Bronchial epithelial cell (primary cell): ENCODE measurements at regions not wholly inside any gene's neighbourhood (a gene's known extent, or its start where the extent isn't known, plus 50 kb on each side); places are given as distances from the start of the nearest gene placed in this dataset.

Experiments used
- DNase-seq: peaks from one replicate; pipeline ENCODE4 v3.0.0-alpha.2; 2010; ENCODE audit warnings: low read depth
- FAIRE-seq: peaks from 2 replicates; lab custom pipeline; 2011; peaks lifted over from hg19 to GRCh38; lab: Jason Lieb, UNC
- H3K27me3 ChIP-seq: 2 replicates; pipeline ENCODE4 v1.5.1; 2011; ENCODE audit warnings: low read length; ENCODE audit not compliant: control insufficient read depth, insufficient read depth
- H3K36me3 ChIP-seq: 2 replicates; pipeline ENCODE4 v1.5.1; 2011; ENCODE audit warnings: low read length; ENCODE audit not compliant: control insufficient read depth, insufficient read depth
- H3K4me3 ChIP-seq: 2 replicates; pipeline ENCODE4 v1.5.1; 2011; ENCODE audit warnings: mild to moderate bottlenecking, low read depth, low read length, control low read depth
- TF ChIP-seq, protein P1 (sequence below): IDR thresholded peaks from 2 replicates; pipeline ENCODE4 v1.5.1; 2011; ENCODE audit warnings: mild to moderate bottlenecking, moderate library complexity, low read length, control low read depth, inconsistent platforms; ENCODE audit not compliant: insufficient read depth, severe bottlenecking

DNA sequence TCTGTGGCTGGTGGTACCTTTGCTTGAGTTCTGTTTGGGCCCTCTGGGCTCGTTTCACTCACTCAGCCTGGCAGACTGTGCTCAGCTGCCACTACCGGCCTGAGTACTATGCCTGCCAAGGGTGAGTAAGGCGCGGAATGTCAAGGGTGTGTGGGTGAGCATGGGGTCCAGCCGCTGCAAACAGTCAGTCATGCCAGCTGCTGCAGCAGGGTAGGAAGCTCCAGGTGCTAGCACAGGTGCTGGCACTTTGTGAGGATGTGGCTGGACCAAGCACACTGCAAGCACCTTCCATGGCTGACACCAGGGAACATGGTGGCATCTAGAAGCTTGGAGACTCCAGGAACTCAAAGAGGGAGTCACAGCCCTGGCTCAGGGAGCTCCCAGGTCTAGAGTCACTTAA lies 368.6 kb upstream of the ACO1 start:
- TF ChIP-seq, protein P1, sequence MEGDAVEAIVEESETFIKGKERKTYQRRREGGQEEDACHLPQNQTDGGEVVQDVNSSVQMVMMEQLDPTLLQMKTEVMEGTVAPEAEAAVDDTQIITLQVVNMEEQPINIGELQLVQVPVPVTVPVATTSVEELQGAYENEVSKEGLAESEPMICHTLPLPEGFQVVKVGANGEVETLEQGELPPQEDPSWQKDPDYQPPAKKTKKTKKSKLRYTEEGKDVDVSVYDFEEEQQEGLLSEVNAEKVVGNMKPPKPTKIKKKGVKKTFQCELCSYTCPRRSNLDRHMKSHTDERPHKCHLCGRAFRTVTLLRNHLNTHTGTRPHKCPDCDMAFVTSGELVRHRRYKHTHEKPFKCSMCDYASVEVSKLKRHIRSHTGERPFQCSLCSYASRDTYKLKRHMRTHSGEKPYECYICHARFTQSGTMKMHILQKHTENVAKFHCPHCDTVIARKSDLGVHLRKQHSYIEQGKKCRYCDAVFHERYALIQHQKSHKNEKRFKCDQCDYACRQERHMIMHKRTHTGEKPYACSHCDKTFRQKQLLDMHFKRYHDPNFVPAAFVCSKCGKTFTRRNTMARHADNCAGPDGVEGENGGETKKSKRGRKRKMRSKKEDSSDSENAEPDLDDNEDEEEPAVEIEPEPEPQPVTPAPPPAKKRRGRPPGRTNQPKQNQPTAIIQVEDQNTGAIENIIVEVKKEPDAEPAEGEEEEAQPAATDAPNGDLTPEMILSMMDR, result no peak
- FAIRE-seq (no peak), DNase-seq (no peak)
- Histone ChIP-seq H3K4me3 (no peak overlapping the region), H3K36me3 (no peaks in the 10 kb centered on the region), H3K27me3 (no peaks in the 10 kb centered on the region)

DNA sequence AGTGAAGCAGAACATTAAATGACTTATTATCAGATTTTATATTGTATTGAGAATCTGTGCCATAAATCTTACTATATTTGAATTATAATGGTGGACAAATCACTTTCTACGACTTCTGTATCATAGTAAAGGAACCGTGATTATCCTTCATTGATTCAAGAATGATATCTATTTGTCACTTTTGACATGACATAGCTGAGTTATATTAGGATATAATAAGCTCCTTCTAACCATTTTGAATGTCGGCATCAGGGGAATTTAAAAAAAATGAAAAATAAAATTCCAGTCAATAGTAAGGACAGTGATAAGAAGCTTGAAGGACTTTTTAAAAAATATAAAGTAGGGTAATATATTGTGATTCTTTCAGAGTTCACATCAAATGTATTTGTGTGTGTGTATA lies 338.9 kb upstream of the ACO1 start:
- Histone ChIP-seq H3K27me3 (no peaks in the 10 kb centered on the region), H3K36me3 (no peaks in the 10 kb centered on the region), H3K4me3 (no peak overlapping the region)
- FAIRE-seq, result no peak
- no peak for DNase-seq
- TF ChIP-seq, protein P1, result no peak

DNA sequence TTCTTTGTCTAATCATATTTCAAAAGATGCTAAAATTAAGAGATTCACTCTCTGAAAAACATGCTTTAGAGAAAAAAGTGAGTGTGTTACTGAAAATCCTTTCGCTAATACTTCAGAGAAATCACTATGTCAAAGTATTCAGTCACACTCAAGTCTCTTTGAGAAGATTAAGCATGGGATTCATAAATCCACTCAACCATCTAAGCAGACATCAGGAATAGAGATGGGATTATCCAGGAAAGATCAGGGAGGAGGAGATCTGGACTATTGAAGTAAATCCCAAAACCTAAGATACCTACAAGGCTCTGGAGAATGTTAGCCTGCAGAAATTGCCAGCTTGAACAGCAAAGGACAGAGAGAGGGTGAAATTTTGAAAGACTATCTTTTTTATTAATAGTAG lies 317.2 kb upstream of the ACO1 start:
- TF ChIP-seq, protein P1, result no peak
- Histone ChIP-seq H3K36me3 (no peaks in the 10 kb centered on the region), H3K27me3 (no peaks in the 10 kb centered on the region), H3K4me3 (no peak overlapping the region)
- FAIRE-seq (no peak), DNase-seq (no peak)

DNA sequence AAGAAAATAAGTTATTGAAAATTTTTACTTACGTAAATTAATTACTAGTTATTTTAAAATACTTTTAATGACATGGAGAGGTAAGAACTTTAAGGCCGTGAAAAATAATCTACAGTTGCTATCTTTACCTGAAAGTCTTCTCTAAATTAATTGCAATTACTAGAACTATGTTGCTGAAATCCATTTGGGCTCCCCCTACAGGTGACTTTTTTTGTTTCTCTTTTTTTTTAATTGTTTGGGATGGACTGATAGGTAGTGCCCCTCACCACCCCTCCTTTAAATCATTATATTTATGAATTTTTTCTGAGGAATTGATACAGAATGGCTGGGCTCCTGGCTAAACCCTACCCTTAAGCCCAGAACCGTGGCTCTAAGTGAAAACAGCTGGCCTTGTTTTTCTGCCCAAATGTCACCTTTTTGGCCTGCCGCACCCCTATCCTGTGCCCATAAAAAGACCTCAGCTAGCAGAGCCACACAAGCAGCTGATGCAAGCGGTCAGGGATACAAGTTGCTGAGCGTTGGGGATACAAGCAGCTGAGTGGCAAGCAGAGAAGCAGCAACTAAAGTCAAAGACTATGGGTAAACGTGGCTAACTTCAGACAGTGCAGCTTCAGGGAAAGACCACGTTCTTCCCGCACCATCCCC lies 315.2 kb upstream of the ACO1 start:
- DNase-seq (no peak), FAIRE-seq (no peak)
- no peak overlapping the region for H3K4me3 ChIP-seq
- no peaks in the 10 kb centered on the region for H3K36me3 ChIP-seq
- TF ChIP-seq, protein P1, result no peak
- no peaks in the 10 kb centered on the region for H3K27me3 ChIP-seq

DNA sequence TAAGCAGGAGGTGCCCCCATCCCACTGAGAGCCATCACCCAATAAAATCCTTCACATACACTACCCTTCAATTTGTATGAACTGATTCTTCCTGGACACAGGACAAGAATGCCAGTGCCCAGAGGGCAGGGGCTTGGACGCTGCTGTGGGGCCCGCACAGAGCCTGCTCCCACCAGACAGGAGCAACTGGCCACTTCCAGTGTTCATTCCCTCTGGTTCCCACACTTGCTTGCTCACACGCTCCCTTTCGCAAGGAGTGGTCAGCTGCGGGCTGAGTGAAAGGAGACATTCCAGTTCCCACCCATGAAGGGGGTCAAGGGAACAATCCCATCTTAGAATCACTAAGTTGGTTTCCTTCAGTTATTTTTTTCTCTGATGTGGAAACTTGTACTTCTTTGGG lies 314.5 kb upstream of the ACO1 start:
- H3K36me3 ChIP-seq, result no peaks in the 10 kb centered on the region
- TF ChIP-seq, protein P1, result no peak
- H3K27me3 ChIP-seq, result no peaks in the 10 kb centered on the region
- FAIRE-seq, result no peak
- no peak for DNase-seq
- no peak overlapping the region for H3K4me3 ChIP-seq

DNA sequence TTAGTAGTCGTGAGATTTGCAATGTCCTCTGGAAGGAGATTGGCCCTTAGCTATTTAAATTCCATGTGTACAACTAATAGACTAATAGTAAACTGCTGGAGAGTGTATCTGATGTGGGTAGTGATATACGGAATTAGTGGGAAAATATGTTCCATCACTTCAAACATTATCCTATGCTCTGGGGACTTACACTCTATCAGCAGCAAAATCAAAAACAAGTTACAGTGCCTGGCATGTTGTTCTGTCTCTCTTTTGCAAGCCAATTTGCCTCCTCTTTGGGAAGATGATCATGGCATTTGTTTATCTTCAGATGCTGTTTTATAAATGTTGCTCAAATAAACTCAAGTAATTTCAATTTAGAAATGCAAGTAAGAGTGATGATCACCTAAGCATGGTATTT lies 311.9 kb upstream of the ACO1 start:
- no peak for FAIRE-seq
- no peaks in the 10 kb centered on the region for H3K27me3 ChIP-seq
- TF ChIP-seq, protein P1, result no peak

More for the DNA sequence above, 311.9 kb upstream of the ACO1 start:
- no peak for DNase-seq
- no peaks in the 10 kb centered on the region for H3K36me3 ChIP-seq
- no peak overlapping the region for H3K4me3 ChIP-seq
